Dermis blood vessel endothelial cell (primary cell): ENCODE measurements at regions not wholly inside any gene's neighbourhood (a gene's known extent, or its start where the extent isn't known, plus 50 kb on each side); places are given as distances from the start of the nearest gene placed in this dataset.

Experiments used
- DNase-seq: peaks from one replicate; pipeline ENCODE4 v3.0.0; 2010

GRCh38 chr15:85890620-85890980 lies 95.9 kb upstream of the KLHL25 start:
- DNase-seq: no peak

DNA sequence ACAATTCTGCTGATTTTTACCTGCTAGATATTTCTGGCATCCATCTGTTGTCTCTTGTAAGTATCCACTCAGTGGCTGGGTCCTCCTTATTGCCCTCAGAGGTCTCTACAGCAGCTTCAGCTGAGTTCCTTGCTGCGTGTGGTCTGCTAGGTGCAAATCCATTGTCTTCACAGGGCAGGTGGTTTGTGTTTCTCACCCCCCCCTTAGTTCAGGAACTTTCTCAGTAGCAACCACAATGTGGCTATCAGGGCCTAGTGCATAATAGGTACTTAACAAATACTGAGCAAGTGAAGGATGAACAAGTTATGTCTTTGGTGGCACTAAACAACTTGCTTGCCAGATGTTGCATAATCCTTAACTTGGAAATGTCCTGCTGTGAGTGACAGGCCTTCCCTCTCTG lies 96.7 kb upstream of the KLHL25 start:
- no peak for DNase-seq

DNA sequence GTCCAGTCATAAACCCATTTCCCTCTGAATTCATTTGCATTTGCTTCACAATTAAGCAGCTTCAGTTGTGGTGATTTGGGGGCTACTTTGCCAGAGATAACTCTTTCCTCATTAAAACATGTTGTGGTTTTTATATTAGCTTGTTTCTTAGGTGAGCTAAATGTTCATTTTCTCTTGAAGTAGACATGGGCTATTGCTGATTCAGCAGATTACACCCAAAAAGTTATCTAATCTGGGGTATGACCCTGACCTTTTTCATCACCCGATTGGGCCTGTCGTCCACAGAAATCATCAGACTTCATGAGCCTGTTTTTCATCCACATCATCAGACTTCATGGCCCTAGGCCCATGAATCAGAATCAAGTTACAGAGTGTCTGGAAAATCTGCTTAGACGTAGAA lies 97.5 kb upstream of the KLHL25 start:
- DNase-seq: no peak

DNA sequence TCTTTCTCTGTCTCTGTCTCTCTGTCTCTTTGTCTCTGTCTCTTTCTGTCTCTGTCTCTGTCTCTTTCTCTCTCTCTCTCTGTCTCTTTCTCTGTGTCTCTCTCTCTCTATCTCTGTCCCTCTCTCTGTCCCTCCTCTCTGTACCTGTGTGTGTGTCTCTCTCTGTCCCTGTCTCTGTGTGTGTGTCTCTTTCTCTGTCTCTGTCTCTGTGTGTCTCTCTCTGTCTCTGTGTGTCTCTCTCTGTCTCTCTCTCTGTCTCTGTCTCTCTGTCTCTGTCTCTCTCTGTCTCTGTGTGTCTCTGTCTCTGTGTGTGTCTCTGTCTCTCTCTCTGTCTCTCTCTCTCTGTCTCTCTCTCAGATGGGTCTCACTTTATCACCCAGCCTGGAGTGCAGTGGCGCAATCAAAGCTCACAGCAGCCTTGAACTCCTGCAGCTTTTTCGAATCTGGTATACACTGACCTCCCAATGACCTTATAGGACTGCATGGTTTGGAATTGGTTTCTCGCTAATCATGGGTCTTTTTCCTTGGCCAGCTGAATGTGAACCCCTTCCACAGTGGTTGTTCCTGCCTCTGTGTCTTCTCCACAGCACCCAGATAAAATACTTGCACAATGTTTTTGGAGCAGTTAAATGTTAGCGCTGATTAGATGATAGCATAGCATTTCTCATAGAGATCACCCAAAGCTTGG lies 102.6 kb upstream of the KLHL25 start:
- no peak for DNase-seq

- no peak for DNase-seq
Observed at GRCh38 chr15:85897895-85898717, 103.4 kb upstream of the KLHL25 start.

DNA sequence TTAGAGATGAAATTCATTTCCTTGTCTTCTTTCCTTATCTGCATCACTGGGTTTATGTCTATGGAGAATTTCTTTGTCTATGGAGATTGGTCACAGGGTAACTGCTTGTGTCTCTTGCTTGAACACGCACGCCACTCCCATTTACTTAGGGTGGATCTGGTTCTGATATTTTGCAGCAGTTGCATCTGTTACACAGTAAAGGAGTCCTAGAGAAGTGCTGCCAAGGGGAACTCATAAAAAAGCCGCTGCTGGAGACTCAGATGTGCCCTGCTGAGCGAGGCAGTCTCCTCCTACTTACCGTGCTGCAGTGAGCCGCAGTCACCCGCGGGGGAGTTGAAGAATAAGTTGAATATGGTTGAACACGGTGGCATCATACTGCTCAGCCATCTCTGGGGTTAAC lies 105.2 kb upstream of the KLHL25 start:
- no peak for DNase-seq

- DNase-seq: no peak
Observed at GRCh38 chr15:85905751-85906450, 111.2 kb upstream of the KLHL25 start.

DNA sequence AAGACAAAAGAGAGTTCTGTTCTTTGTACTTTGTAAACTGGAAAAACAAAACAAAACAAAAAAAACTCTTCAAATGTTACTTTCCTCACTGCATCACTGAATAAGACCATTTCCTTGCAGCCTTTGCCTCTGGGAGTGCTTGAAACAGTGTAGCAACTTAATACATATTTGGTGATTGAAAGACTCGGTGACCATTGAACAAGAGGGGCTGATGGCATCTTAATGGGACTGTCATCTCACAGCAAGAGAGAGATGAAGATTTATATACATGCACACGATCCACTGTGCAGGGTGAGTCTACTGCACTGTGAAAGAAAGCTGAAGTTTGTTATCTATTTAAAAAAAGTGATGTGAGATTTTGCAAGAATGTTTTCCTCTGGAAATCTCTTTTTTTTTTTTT lies 111.9 kb upstream of the KLHL25 start:
- no peak for DNase-seq

DNA sequence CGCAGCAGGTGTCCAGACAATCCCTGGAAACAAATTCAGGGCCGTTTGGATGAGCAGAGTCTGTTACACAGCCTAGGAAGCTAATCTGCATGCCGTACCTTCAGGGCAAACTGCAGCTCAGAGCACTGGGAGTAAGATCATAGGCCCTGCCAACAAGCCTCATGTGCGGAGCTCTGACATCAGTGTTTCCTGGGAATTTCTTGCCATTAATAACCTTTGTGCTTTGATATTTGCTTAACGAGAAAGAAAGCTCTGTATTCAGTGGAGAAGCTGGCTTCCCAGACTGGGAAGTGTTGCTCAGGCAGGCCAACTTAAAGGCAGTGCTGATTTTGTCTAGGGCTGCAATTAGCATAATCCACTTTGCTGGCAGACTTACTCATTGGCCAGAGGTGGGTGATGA lies 116.1 kb upstream of the KLHL25 start:
- no peak for DNase-seq

GRCh38 chr15:85913461-85913860 lies 118.7 kb upstream of the KLHL25 start:
- DNase-seq: no peak

- no peak for DNase-seq
Observed at GRCh38 chr15:85920956-85921355, 126.2 kb upstream of the KLHL25 start.

GRCh38 chr15:85924088-85924487 lies 129.4 kb upstream of the KLHL25 start:
- DNase-seq: no peak

- DNase-seq: no peak
Observed at GRCh38 chr15:85925649-85926237, 131.0 kb upstream of the KLHL25 start.

DNA sequence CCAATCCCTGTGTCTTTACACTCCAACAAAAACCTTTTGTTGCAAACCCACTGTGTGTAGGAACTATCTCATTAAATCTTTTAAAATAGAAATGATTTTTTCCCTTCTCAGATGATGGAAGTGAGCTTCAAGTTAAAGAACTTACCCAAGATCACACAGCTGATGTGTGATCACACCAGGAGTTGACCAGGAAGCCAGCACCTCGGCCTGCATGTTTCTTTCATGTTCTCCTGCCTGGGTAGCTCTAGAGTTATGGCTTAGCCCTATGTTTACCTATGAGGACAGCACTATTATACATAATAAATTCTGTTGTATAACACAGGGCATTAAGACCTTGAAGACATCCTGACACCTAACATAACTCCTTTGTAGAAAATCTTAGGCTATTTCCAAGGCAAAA lies 132.1 kb upstream of the KLHL25 start:
- no peak for DNase-seq

DNA sequence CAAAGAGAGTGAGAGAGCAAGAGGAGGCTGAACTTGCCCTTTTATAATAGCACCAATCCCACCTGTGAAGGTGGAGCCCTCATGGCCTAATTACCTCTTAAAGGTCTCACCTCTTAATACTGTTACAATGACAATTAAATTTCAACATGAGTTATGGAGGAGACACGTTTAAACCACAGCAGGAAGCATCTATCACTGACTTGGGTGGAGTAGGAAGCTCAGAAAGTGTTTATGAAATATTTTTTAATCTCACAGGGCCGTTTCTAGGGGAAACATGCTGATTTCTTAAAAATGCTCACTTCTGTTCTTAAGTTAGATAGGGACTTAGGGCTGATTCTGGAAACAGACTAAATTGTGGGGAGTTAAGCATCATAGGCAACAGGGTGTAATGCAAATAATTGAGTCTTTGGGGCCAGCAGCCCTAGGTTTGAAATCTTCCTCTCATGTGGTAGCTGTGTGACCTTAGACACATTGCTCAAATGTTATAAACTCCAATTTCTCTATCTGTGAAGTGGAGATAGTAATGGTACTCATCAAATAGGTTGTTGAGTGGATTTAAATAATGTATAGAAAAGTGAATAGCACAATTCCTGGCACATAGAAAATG lies 133.3 kb upstream of the KLHL25 start:
- DNase-seq: no peak

DNA sequence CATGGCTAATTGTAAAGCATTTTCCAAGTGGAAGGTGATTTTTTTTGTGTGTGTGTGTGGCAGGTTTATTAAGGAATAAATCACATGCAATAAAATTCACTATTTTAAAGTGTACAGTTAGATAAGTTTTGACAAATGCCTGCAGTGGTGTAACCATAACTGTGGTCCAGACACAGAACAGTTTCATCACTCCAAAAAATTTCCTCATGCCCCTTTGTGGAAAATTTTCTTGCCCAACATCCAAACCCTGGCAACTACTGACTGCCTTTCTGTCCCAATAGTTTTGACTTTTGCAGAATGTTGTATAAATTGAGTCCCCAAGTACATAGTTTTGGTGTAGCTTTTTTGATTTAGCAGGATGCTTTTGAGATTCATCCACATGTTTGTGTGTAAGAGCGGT lies 135.1 kb upstream of the KLHL25 start:
- no peak for DNase-seq

GRCh38 chr15:85932391-85932790 lies 137.7 kb upstream of the KLHL25 start:
- no peak for DNase-seq

GRCh38 chr15:85934691-85935090 lies 140.0 kb upstream of the KLHL25 start:
- no peak for DNase-seq

- no peak for DNase-seq
Observed at GRCh38 chr15:85935182-85935581, 140.5 kb upstream of the KLHL25 start.

- no peak for DNase-seq
Observed at GRCh38 chr15:85937661-85938060, 142.0 kb upstream of the AGBL1 start.

- DNase-seq: no peak
Observed at GRCh38 chr15:85941186-85941855, 138.3 kb upstream of the AGBL1 start.

GRCh38 chr15:85942632-85943031 lies 137.0 kb upstream of the AGBL1 start:
- no peak for DNase-seq
